ENCODE measurements at regions not wholly inside any gene's neighbourhood (a gene's known extent, or its start where the extent isn't known, plus 50 kb on each side); places are given as distances from the start of the nearest gene placed in this dataset.

DNA sequence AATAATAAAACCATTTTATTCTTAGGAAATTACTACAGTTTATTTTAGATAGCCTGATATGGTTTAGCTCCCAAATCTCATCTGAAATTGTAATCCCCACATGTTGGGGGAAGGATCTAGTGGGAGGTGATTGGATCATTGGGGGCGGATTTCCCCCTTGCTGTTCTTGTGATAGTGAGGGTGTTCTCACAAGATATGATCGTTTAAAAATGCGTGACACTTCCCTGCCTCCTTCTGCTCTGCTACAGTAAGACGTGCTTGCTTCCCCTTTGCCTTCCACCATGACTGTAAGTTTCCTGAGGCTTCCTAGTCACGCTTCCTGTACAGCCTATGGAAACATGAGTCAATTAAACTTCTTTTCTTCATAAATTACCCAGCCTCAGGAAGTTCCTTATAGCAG lies 122.4 kb upstream of the FGF10 start:
- no peak overlapping the region for H3K4me3 Mint-ChIP-seq (ENCODE audit: unreplicated experiment)
- no peak for TF ChIP-seq CTCF (IDR thresholded peaks at IDR 0.05)
- H3K9me3 Mint-ChIP-seq (ENCODE audit: low read depth) = no peaks in the 10 kb centered on the region
- no peak overlapping the region for H3K27ac Mint-ChIP-seq (ENCODE audit: unreplicated experiment)
- H3K27me3 Mint-ChIP-seq (ENCODE audit: low read depth) = peaks cover 10% of the 10 kb centered on the region
- DNase-seq (ENCODE audit: low spot score) = no peak
- H3K4me1 Mint-ChIP-seq (ENCODE audit: low read depth) = peaks cover 2% of the 10 kb centered on the region
- H3K36me3 Mint-ChIP-seq (ENCODE audit: low read depth) = no peaks in the 10 kb centered on the region

DNA sequence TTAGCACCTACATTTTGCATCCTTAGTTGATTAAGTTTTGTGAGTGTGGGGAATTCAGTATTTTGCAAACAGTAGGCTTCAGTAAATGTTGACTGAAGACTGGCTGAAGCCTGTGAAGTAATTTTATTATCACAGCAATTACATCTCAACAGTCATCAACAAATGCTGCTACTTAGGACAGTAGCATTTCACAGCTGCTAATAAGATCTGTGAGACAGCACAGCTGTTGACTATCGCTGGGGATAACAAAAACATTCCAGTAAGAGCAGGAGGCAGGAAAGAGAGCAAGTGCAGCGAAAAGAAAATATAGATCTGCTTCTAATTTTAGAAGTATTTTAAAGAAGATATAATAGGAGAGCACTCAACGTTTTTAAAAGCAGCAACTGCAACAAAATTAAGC lies 117.3 kb upstream of the FGF10 start:
- DNase-seq (ENCODE audit: low spot score) = no peak
- Mint-ChIP-seq H3K27ac (ENCODE audit: unreplicated experiment) (peak overlapping the region; percentile 17), H3K4me1 (ENCODE audit: low read depth) (peaks cover 6% of the 10 kb centered on the region), H3K4me3 (ENCODE audit: unreplicated experiment) (no peak overlapping the region), H3K27me3 (ENCODE audit: low read depth) (peaks cover 2% of the 10 kb centered on the region), H3K9me3 (ENCODE audit: low read depth) (no peaks in the 10 kb centered on the region), H3K36me3 (ENCODE audit: low read depth) (no peaks in the 10 kb centered on the region)
- no peak for TF ChIP-seq CTCF (IDR thresholded peaks at IDR 0.05)

GRCh38 chr5:44499381-44499780 lies 110.2 kb upstream of the FGF10 start:
- H3K9me3 Mint-ChIP-seq (ENCODE audit: low read depth) = no peaks in the 10 kb centered on the region
- H3K36me3 Mint-ChIP-seq (ENCODE audit: low read depth) = no peaks in the 10 kb centered on the region
- no peak overlapping the region for H3K4me3 Mint-ChIP-seq (ENCODE audit: unreplicated experiment)
- DNase-seq (ENCODE audit: low spot score) = no peak
- H3K27ac Mint-ChIP-seq (ENCODE audit: unreplicated experiment) = no peak overlapping the region
- H3K27me3 Mint-ChIP-seq (ENCODE audit: low read depth) = no peaks in the 10 kb centered on the region
- no peak for TF ChIP-seq CTCF (IDR thresholded peaks at IDR 0.05)
- H3K4me1 Mint-ChIP-seq (ENCODE audit: low read depth) = no peaks in the 10 kb centered on the region

DNA sequence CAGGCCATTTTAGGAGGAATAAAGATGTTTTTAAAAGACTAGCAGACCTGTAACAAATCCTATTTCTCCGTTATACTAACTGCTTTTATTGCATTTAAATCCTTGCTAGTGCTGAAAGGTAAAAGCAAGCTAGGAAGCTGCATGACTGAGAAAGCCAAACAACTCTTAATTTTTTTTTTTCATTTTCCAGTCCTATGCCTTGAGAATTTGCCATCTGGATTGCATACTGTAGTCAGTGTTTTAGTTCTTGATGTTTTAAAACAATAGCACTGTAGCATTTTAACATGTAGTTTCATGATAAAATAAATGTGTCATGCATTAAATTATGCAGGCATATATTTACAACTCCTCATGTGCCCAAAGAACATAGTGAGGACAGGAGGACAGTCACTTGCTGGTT lies 108.4 kb upstream of the FGF10 start:
- Mint-ChIP-seq H3K4me1 (ENCODE audit: low read depth) (no peaks in the 10 kb centered on the region), H3K36me3 (ENCODE audit: low read depth) (no peaks in the 10 kb centered on the region), H3K9me3 (ENCODE audit: low read depth) (no peaks in the 10 kb centered on the region), H3K4me3 (ENCODE audit: unreplicated experiment) (no peak overlapping the region), H3K27ac (ENCODE audit: unreplicated experiment) (no peak overlapping the region), H3K27me3 (ENCODE audit: low read depth) (no peaks in the 10 kb centered on the region)
- no peak for TF ChIP-seq CTCF (IDR thresholded peaks at IDR 0.05)
- no peak for DNase-seq (ENCODE audit: low spot score)

DNA sequence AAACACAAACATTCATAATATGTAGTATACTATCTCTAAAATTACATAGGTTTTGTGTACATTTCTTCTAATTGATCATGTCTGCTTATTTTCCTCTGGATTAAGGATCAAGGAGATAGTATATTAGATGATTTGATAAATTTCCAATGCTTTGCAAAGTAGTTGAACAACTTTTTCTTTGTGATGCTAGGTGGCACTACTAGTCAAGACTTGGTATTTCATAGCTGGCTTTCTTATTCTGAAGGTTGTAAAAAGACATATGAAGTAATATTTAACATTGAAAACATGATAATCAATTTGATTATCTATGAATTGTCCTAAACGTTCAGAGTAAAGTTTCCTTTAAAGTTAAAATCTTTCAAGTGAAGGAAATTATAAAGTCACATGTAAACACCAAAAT lies 106.1 kb upstream of the FGF10 start:
- H3K27ac Mint-ChIP-seq (ENCODE audit: unreplicated experiment) = no peak overlapping the region
- DNase-seq (ENCODE audit: low spot score) = no peak

More for the DNA sequence above, 106.1 kb upstream of the FGF10 start:
- TF ChIP-seq CTCF (IDR thresholded peaks at IDR 0.05) = peak; percentile 12
- no peak overlapping the region for H3K4me3 Mint-ChIP-seq (ENCODE audit: unreplicated experiment)
- no peaks in the 10 kb centered on the region for H3K27me3 Mint-ChIP-seq (ENCODE audit: low read depth)
- H3K36me3 Mint-ChIP-seq (ENCODE audit: low read depth) = no peaks in the 10 kb centered on the region
- H3K9me3 Mint-ChIP-seq (ENCODE audit: low read depth) = no peaks in the 10 kb centered on the region
- H3K4me1 Mint-ChIP-seq (ENCODE audit: low read depth) = no peaks in the 10 kb centered on the region
